ENCODE measurements at regions not wholly inside any gene's neighbourhood (a gene's known extent, or its start where the extent isn't known, plus 50 kb on each side); places are given as distances from the start of the nearest gene placed in this dataset.

DNA sequence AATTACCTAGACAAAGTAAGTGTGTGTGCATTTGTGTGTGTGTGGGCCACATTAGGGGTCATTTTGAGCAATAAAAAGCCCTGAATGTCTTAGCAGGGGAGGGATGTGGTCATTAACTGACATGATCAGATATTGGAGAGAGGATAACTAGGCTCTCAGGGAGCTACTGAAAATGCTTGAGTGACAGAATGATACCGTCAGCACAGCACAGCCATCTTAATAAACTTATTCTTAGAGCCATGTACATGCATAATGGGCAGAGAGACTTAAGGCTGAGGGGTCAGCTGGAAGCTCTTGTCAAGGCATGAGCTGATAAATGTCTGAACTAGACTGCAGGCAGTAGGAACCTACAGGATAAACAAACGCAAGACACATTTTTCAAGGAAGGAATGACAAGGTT, 239.1 kb upstream of the NCAM1 start:
- DNase-seq, result no peak

DNA sequence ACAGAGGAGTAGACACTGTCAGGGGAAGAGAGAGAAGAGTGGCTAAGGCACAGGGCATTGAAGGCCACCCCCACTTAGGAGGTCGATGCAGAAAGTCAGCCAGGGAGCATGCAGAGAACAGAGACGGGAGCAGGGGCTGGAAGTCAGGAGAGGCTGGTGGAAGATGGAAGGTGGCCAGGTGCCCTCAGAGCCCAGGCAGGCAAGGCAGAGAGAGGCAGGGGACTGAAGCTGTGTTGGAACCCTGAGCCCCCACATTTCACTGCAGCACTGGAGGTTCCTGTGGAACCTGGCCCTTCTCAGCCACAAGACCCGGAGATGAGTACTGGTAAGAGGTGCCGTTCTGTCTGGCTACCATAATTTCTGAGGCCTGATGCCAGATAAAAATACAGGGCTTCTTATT, 238.3 kb upstream of the NCAM1 start:
- DNase-seq, result no peak

DNA sequence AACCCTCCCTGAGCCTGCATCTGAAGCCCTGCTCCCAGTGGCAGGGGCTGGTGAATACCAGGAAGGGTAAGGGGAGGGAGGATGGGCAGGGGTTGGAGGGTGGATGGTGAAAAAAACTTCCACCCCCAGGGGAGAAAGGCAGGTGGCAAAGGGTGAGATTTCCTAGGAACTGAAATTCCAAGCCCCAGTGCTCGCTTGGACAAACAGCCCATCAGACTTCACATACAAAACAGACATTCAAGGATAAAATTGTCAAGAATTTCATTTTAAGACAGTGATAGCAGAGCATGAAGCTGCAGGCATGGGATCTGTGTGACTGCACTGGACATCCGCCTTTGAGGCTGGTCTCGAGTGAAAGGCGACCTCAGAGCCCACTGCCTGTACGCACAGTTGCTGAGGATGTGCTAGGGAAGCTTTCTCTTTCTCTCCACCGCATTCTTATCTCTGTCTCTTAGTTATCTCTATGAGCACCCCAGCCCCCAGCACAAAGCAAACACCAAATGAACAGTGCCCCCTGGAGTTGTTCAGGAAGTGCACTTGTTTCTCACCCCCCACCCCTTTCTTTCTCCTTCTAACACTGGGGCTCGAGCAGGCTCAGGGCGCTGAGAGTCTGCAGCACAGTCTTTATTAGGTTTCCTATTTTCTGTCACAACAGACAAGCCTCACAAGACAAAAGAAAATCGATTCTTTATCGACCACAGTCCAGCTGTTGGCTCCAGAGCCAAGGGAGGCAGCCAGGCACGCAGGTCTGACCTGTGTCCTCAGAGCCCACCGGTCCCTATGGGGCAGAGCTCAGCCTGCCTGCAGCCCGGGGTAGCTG, 237.3 kb upstream of the NCAM1 start:
- no peak for DNase-seq

DNA sequence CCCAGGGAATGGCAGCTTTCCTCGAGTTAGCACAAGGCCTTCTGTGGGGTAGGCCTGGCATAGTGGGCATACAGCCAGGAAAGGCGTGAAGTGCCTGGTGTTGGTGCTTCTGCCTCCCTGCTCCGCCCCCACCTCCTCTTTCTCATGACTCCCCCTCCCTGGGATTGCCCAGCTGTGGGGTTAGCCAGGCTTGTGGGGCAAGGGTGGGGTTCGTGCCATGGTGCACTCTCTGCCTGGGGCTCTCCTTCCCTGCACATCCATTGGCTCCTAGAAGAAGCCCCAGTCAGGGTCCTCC, 236.8 kb upstream of the NCAM1 start:
- no peak for DNase-seq

DNA sequence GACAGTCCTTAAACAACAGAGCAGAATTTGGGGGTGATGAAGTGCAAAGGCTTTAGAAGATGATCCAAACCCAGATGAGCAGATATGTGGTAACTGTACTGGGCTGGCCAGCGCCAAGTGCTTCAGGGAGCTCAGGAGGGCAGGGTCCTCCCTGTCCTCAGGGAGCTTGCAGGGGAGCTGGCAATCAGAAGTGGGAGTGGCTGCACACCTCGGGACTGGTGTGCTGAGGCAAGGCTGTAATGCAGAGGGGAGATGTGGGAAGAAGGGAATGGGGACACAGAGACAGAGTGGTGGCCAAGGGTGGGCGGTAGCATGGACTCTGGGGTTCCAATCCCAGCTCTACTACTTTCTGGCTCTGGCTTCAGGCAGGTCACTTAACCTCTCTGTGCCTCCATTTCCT, 235.6 kb upstream of the NCAM1 start:
- DNase-seq, result no peak

DNA sequence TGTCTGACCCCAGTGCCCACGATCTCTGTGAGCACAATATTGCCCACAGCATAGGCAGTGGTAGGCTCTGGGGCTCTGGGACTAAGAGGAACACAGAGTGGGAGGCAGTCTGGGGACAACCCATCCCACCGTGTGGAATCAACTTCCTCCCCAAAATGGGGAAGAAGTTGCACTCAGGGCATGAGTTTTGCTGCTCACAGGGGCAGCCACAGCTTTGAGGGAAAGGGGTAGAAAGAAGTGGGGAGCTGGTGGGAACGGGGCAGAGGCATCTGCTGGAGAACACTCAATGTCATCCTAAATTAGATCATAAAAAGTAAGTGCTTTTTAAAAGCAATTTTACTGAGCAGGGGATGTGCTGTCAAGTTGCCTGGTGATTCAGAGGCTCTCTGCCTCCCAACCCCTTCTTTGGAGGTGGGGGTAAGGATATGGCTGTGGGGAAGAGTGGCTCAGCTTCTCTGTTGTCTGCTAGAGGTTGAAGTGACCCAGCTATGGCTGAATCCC, 233.8 kb upstream of the NCAM1 start:
- DNase-seq, result peak; percentile 60 to 83 (median 77)

DNA sequence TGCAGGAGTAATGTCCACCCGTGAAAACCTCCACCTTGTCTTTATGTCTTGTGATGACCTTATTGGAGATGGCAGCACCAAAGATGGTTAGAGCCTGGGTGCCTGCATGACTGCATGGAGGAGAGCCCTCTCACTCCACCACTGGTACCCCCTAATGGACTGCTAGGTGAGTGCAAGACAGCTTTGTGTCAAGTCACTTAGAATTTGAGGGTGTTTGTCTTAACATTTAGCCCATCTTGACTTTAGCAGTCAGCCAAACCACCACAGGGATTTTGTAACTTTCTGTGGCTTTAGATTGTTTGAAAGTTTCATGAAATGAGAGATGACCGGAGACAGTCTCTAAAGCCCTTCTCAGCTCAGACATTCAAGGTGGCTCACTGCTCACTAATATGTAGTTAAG, 232.9 kb upstream of the NCAM1 start:
- no peak for DNase-seq

DNA sequence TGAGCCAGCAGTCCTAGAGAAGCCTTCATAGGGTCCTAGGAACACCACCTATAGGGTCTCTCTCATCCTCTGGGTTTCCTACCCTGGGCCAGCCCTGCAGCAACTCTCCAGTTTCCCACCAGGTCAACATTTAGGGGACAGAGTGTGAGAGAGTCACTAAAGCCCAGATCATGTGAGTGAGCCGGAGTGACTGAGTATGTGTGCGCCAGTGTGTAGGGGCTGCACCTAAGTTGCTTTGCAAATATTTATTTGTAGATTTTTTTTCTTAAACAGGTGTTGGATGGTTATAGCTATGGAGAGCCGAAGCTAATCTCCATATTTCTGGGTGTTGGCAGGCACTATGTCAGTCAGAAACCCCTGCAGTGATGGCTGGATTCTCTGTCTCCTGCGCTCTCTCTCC, 232.5 kb upstream of the NCAM1 start:
- DNase-seq, result no peak

DNA sequence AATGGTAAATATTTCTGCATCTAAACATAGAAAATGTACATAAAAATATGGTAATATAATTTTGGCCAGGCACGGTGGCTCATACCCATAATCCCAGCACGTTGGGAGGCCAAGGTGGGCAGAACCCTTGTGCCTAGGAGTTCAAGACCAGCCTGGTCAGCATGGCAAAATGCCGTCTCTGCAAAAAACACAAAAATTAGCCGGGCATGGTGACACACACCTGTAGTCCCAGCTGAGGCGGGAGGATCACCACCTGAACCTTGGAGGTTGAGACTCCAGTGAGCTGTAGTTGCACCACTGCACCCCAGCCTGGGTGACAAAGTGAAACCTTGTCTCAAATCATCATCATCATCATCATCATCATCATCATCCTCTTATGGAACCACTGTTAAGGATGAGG, 230.6 kb upstream of the NCAM1 start:
- DNase-seq, result no peak

DNA sequence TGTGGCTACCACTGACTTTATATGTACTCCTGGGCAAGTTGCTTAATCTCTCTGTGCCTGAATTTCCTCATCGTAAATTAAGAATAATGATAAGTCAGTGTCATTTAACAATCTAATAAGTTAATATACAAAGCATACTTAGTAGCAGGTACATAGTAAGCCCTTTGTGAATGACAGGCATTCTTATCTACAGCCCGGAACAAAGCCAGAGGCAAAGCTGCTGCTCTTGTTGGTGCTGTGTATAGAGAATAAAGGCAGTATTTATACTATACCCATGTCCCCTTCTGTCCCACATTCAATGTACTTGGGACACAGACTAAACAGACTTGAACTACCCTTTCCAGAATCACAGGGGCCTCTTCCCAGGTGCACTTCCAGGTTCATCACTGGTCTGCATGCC, 229.7 kb upstream of the NCAM1 start:
- DNase-seq, result no peak

DNA sequence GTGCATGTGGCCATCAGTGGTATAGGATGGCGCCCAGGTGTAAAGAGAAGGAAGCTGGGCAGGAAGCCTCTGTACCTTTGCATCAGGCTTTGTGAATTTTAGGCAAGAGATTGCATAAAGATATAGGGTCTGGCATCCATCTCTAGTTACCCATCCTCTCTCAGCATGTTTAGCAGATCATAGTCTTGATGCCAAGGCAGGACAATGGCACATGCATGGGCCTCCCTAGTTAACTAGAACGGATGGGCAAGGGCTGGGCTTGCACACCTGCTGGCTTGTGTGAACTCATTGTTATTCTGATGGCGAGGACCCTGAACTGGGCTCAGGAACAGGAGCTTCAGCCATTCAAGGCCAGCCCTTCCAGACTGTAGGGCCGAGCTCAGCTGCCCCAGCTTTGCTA, 229.2 kb upstream of the NCAM1 start:
- no peak for DNase-seq

DNA sequence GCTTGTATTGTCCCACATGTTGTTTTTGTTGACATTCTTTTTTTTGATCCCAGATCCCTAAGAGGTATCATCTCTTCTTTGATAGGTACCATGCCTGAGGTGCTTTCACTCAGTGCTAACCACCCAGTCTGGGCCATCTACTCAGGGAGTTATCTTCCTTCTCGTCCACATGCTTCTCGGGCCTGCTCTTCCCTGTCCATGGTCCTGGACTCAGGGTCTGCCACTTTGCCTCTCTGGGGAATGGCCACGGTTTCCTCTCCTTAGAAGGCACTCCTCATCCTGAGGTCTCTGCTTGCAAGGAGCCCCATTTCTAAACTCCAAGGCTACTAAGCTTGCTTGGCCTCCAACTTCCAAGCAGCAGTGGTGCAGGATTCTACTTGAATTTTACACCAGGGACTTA, 227.0 kb upstream of the NCAM1 start:
- DNase-seq, result peak; percentile 19 to 61 (median 42)

DNA sequence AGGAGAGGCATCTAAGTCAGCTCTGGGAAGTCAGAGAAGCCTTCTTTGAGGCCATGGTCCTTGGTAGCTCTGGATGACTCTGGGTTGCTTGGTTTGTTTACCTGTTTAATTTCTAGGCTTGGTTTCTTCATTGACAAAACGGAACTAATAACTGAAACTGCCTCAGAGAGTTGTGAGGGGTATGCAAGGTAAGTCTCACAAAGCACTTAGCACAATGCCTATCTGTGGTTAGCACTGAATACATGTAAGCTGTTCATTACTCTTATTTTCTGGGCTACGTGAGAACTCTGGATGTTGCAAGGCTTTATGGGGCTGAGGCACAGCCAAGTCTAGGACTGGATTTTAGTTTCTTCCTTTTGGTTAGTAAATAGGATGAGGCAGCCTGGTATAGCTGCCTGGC, 225.8 kb upstream of the NCAM1 start:
- DNase-seq, result no peak

DNA sequence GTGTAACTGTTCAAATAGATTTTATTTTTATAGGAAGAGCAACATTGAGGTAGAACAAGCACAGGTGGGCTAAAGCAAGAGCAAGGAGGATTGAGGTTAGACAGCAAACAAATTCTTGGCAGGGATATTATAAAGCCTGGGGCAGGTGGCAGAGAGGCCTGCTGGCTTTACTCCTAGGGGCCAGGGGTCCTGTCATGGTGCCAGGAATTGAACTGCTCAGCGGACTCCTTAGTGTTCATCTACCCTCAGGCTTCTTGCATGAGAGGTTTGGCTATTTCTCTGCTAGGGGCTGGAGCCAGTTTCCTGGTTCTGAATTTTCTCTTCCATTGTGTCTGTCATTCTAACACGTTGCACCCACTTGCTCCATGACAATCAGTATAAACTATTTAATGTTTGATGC, 217.2 kb upstream of the NCAM1 start:
- DNase-seq, result no peak

DNA sequence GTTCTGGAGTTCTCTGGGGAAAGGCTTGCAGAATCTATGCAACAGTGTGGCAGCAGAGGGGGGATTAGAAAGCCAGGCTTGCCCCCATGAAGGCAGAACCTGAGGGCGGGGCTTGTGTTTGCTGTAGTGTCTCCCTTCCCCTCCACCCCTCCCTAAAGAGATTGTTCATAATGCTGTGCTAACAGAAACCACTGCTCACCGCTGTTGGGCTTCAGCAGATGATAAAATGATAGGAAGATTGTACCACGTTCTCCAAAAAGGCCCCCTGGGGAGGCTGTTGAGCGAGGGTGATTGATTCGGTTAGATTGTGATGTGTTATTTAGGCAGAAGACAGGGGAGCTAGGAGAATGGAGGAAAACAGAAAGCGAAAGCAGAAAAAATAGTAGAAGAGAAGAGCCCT, 215.2 kb upstream of the NCAM1 start:
- DNase-seq, result no peak

DNA sequence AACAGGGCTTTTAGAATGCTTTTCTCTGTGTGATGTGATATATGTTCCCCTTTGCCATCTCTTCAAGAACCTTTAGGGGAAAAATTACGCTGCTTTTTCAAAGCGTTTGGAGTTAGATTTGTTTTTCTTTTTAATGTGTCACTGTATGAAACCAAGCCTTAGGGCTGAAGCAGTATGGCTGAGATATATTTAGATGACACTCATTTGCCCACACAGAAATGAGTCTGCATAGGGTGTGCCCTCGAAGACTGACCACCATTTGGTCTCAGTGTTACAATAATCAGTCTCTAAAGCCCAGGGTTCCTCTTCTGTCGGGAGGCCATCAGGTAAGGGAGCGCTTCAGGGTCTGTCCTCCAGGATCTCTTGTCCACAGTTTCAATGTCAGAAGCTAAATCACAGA, 213.0 kb upstream of the NCAM1 start:
- DNase-seq, result no peak

DNA sequence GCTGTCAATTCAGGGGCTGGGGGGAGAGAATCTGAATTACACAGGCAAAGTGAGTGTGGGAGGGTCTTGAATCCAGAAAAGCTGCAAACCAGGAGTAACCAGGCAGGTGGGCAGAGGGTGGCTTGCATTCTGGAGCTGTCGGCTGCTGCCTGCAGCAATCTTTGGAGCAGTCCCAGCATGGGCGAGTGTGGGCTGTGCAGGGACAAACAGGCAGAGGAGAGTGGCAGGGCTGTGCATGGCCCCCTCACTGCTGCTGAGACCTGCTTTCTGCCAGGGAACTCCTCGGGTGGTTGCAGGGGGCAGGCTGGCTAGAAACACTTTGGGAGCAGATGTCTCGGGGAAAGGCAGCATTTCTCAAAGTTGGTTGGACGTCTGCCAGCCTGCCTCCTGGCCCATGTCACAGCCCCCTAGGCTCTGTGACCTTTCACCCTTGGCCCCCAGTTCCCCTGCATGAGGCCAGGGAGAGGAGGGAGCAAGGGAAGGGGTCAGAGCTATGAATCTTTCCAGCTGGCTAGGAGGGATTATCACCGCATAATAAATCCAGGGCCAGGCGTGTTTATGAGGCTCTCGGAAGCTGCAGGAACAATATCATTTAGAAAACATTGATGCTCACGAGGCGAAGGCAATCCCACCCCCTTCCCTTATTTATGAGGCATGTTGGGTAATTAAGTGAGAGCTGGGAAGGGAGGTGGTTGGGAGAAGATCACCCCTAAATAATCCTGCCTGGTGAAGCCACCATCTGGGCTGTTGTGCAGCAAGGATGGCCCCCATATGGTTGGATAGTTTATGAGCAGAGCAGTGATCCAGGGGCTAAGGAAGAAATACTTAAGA, 212.3 kb upstream of the NCAM1 start:
- no peak for DNase-seq

DNA sequence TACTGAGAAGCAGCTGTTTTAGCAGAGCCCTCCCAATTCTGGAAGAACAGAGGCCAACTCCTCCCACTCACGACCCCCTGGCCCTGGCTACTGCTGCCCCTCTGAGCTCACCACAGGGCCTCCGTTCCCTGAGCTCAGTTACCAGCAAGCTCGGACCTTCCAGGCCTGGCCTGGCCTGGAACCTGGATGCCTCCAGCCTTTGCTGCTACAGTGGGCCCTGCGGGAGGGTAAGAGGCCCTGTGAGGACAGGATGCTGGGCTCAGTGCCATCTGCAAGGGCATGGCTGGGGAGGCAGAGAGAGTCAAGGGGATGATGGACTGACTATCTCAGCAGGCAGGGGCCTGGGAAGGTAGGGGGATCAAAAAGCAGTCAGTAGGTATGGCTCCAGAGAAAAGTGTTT, 209.9 kb upstream of the NCAM1 start:
- no peak for DNase-seq

DNA sequence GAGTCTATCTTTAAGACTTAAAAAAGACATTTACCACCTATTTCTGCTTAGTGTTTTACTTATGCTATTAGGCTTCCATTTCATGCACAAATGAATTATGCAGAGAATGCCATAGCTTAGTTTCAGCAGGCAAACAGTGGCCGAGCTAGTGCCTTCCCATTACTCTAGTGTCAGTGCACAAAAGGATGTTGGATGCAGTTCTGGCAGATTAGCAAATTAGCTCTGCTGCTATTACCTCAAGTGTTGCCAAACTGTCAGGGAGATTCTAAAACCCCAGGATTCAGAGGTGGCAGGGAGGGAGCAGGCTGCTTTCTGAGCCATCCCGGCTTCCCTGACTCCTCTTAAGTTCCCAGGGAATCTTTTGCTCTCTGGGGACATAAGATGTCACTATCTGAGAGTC, 209.4 kb upstream of the NCAM1 start:
- DNase-seq, result no peak

DNA sequence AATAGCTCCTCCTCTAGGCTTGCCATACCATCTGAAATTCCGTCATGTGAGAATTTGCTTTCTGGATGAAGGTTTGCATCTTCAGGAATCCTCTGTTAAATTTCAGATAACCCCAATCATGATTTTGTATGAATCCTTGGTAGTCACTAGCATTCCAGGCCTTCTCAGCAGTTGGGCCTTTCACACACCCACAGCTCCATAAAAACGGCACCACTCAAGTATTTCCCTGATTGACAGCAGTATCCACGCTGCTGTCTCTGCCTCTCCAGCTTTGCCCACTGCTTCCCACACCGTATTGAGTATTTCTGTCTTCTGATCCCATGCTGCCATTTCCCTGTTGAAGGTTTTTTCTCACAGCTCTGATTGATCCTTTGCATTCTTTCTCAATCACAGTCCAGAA, 208.7 kb upstream of the NCAM1 start:
- DNase-seq, result no peak

DNA sequence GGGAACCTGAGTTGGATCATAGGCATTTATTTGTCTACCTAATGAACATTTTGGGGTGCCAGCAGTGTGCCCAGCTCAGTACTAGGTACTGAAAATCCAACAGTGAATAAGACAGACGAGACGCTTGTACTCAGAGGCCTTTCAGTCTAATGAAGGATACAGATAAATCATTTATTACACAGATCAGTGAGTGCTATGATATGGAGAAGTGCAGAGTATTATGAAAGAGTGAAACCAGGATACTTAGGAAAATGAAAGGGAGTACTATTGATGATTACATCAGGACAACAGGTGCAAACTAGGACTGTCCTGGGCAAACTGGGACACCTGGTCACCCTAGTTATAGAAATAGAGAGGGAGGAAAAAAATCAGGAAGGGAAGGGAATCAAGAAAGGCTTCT, 207.5 kb upstream of the NCAM1 start:
- no peak for DNase-seq

DNA sequence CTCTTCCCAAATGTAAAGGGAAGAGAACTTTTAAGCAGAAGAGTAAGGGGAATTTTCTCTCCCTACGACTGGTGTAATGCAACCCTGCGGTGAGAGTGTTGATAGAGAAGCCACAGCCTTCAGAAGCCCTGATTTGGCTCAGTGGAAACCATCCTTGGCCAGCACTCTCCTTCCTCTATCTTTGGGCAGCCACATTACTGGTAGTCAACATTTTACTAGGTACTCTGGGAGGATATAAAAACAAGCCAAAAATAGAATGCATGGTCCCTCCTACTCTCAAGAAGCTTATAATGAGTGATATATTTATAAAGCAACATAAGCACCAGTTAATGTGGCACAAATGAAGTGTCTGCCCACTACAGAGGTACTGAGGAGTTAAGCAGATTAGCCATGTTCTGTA, 201.8 kb upstream of the NCAM1 start:
- DNase-seq, result no peak

DNA sequence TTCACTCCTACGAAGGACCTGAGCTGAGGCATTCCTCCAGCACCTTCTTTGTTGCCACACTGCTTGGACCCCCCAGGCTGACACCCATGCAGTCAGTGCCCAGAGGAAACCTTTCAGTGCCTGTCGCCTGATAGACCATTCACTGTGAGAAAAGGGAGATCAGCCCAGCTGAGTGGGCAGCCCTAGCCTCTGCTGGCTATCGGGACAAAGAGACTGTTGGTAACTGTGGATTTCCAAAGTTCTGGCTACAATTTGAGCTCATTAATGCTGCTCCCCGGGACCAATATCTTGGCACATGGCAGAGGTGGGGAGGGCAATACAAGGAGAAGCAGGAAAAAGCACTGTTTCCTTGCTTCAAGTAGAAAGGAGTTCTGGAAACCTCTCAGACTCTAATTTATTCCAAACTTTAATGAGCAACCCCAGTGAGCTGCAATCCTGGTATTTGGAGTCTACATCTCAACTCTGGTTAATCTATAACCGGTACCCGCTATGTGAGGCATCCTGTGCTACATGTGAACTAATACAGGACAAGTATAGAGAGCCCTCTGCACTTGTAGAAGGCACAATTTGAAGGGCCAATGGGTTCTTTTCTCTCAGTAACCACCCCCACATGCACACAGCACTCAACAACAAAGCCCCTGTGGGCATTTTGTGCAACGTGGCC, 200.7 kb upstream of the NCAM1 start:
- DNase-seq, result no peak
